ENCODE measurements at regions not wholly inside any gene's neighbourhood (a gene's known extent, or its start where the extent isn't known, plus 50 kb on each side); places are given as distances from the start of the nearest gene placed in this dataset.

DNA sequence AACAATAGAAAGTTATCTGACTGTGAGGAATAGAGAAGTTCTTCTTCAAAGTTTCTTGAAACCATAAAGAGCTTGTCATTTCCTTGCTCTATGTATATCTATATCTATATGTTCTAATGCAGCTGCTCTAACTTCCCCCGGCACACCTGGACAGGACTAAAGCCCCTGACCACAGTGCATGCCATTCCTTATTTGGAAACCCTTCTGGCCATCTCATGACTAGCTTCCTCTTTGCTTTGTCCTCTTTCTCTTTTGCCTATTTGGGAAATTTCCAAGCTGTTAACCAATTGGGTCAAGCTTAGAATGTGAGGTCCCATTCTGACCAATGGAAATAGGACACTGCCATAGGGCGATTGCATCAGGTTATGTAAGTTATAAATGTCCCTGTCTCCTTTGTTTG, 1481.1 kb downstream of the STIM2 start:
- no peak for DNase-seq (ENCODE audit: low read depth in 2 of 2)
- Histone ChIP-seq H3K79me2 (ENCODE audit: control insufficient read depth, insufficient read depth, low read length) (no peaks in the 10 kb centered on the region), H3K4me2 (ENCODE audit: extremely low read depth, insufficient read depth, low read length) (no peak overlapping the region), H3K36me3 (ENCODE audit: control insufficient read depth, insufficient read depth, low read length) (no peaks in the 10 kb centered on the region), H3K9me3 (ENCODE audit: control insufficient read depth, insufficient read depth, low read depth, low read length) (no peaks in the 10 kb centered on the region), H3K4me3 (replicated peaks in 1 of 4; ENCODE audit: control extremely low read depth in 1 of 4, insufficient read depth in 1 of 4, low read depth in 3 of 4, low read length in 4 of 4) (no peak overlapping the region), H3K4me1 (ENCODE audit: control insufficient read depth, extremely low read depth, insufficient read depth, low read length) (no peaks in the 10 kb centered on the region), H4K20me1 (ENCODE audit: control insufficient read depth, extremely low read depth, insufficient read depth, low read length) (no peaks in the 10 kb centered on the region), H3K27me3 (ENCODE audit: control insufficient read depth, insufficient read depth, low read length) (no peaks in the 10 kb centered on the region), H3K9ac (ENCODE audit: insufficient read depth, low read length) (no peak overlapping the region), H3K27ac (ENCODE audit: insufficient read depth, low read length) (no peak overlapping the region), H2AFZ (ENCODE audit: low read length) (no peak overlapping the region)
- TF ChIP-seq EZH2 (IDR thresholded peaks at IDR 0.05; ENCODE audit: low read length, missing control alignments), result no peak
- TF ChIP-seq, protein P1, sequence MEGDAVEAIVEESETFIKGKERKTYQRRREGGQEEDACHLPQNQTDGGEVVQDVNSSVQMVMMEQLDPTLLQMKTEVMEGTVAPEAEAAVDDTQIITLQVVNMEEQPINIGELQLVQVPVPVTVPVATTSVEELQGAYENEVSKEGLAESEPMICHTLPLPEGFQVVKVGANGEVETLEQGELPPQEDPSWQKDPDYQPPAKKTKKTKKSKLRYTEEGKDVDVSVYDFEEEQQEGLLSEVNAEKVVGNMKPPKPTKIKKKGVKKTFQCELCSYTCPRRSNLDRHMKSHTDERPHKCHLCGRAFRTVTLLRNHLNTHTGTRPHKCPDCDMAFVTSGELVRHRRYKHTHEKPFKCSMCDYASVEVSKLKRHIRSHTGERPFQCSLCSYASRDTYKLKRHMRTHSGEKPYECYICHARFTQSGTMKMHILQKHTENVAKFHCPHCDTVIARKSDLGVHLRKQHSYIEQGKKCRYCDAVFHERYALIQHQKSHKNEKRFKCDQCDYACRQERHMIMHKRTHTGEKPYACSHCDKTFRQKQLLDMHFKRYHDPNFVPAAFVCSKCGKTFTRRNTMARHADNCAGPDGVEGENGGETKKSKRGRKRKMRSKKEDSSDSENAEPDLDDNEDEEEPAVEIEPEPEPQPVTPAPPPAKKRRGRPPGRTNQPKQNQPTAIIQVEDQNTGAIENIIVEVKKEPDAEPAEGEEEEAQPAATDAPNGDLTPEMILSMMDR (conservative IDR thresholded peaks at IDR 0.05 in 1 of 2, IDR thresholded peaks at IDR 0.05 in 1 of 2; ENCODE audit: low read depth in 1 of 2, low read length in 2 of 2), result no peak

DNA sequence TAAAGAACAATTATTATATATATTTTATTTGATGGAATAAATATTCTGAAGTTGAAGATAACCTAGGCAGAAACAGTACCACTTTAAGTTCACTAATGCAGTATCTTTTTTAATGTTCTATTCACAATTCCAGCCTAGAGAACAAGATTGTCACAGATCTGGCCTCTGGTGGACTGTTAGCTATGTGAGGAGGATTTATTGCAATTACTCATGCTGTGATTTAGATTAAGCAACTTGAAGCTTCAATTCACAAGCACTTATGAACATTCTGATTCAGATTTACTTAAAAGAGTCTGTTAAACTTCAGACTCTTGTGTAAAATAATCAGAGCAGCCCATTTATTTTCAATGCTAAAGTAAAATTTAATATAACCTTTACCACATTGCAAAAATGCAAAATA, 1489.8 kb downstream of the STIM2 start:
- no peak for TF ChIP-seq EZH2 (IDR thresholded peaks at IDR 0.05; ENCODE audit: low read length, missing control alignments)
- TF ChIP-seq, protein P1 (conservative IDR thresholded peaks at IDR 0.05 in 1 of 2, IDR thresholded peaks at IDR 0.05 in 1 of 2; ENCODE audit: low read depth in 1 of 2, low read length in 2 of 2), result no peak
- no peaks in the 10 kb centered on the region for H3K79me2 ChIP-seq (ENCODE audit: control insufficient read depth, insufficient read depth, low read length)
- H3K9ac ChIP-seq (ENCODE audit: insufficient read depth, low read length), result no peak overlapping the region
- H3K4me3 ChIP-seq (replicated peaks in 1 of 4; ENCODE audit: control extremely low read depth in 1 of 4, insufficient read depth in 1 of 4, low read depth in 3 of 4, low read length in 4 of 4), result no peak overlapping the region
- no peaks in the 10 kb centered on the region for H3K9me3 ChIP-seq (ENCODE audit: control insufficient read depth, insufficient read depth, low read depth, low read length)
- H3K4me2 ChIP-seq (ENCODE audit: extremely low read depth, insufficient read depth, low read length), result no peak overlapping the region
- no peaks in the 10 kb centered on the region for H4K20me1 ChIP-seq (ENCODE audit: control insufficient read depth, extremely low read depth, insufficient read depth, low read length)
- DNase-seq (ENCODE audit: low read depth in 2 of 2), result peak in 1 of 2 donors; percentile 53
- no peak overlapping the region for H3K27ac ChIP-seq (ENCODE audit: insufficient read depth, low read length)
- H3K27me3 ChIP-seq (ENCODE audit: control insufficient read depth, insufficient read depth, low read length), result no peaks in the 10 kb centered on the region
- H3K4me1 ChIP-seq (ENCODE audit: control insufficient read depth, extremely low read depth, insufficient read depth, low read length), result no peaks in the 10 kb centered on the region
- no peaks in the 10 kb centered on the region for H3K36me3 ChIP-seq (ENCODE audit: control insufficient read depth, insufficient read depth, low read length)
- no peak overlapping the region for H2AFZ ChIP-seq (ENCODE audit: low read length)

DNA sequence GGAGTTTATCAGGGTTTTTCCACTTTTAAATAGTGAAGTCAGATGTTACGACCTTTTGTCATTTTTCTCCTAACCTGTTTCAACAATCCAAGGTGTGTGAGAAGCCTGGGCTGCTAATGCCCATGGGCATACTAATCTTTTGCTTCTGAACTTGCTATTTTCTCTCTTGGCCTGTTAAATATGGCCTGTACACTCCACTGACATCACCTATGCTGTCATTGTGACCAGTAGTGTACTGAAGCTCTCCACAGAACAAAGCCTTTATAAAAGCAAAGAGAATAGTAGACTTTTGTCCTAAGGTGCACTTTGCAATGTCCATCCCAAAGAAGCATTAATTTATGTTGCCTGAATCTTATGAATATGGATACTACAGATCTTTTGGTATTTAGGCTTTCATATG, 1490.5 kb downstream of the STIM2 start:
- H3K4me1 ChIP-seq (ENCODE audit: control insufficient read depth, extremely low read depth, insufficient read depth, low read length), result no peaks in the 10 kb centered on the region
- no peak overlapping the region for H3K27ac ChIP-seq (ENCODE audit: insufficient read depth, low read length)
- H3K79me2 ChIP-seq (ENCODE audit: control insufficient read depth, insufficient read depth, low read length), result no peaks in the 10 kb centered on the region
- TF ChIP-seq, protein P1 (conservative IDR thresholded peaks at IDR 0.05 in 1 of 2, IDR thresholded peaks at IDR 0.05 in 1 of 2; ENCODE audit: low read depth in 1 of 2, low read length in 2 of 2), result no peak
- TF ChIP-seq EZH2 (IDR thresholded peaks at IDR 0.05; ENCODE audit: low read length, missing control alignments), result no peak
- no peak overlapping the region for H3K9ac ChIP-seq (ENCODE audit: insufficient read depth, low read length)
- H3K36me3 ChIP-seq (ENCODE audit: control insufficient read depth, insufficient read depth, low read length), result no peaks in the 10 kb centered on the region
- H3K27me3 ChIP-seq (ENCODE audit: control insufficient read depth, insufficient read depth, low read length), result no peaks in the 10 kb centered on the region
- no peak overlapping the region for H3K4me3 ChIP-seq (replicated peaks in 1 of 4; ENCODE audit: control extremely low read depth in 1 of 4, insufficient read depth in 1 of 4, low read depth in 3 of 4, low read length in 4 of 4)
- no peaks in the 10 kb centered on the region for H3K9me3 ChIP-seq (ENCODE audit: control insufficient read depth, insufficient read depth, low read depth, low read length)
- H2AFZ ChIP-seq (ENCODE audit: low read length), result no peak overlapping the region
- H3K4me2 ChIP-seq (ENCODE audit: extremely low read depth, insufficient read depth, low read length), result no peak overlapping the region
- no peak for DNase-seq (ENCODE audit: low read depth in 2 of 2)
- no peaks in the 10 kb centered on the region for H4K20me1 ChIP-seq (ENCODE audit: control insufficient read depth, extremely low read depth, insufficient read depth, low read length)

All from fibroblast of lung (primary cell).